CD4-positive, alpha-beta T cell treated with Interferon alpha-2 for 1 hour (primary cell): ENCODE measurements at regions not wholly inside any gene's neighbourhood (a gene's known extent, or its start where the extent isn't known, plus 50 kb on each side); places are given as distances from the start of the nearest gene placed in this dataset.
"Not testable (repeated sequence)": the region's sequence is repeated elsewhere in the genome, so short reads cannot be mapped to it uniquely, and the experiment has no call there.

Experiments used
- DNase-seq, 2 donors: peaks; one replicate each; pipeline ENCODE4 v3.0.0-alpha.2; 2020 to 2022

DNA sequence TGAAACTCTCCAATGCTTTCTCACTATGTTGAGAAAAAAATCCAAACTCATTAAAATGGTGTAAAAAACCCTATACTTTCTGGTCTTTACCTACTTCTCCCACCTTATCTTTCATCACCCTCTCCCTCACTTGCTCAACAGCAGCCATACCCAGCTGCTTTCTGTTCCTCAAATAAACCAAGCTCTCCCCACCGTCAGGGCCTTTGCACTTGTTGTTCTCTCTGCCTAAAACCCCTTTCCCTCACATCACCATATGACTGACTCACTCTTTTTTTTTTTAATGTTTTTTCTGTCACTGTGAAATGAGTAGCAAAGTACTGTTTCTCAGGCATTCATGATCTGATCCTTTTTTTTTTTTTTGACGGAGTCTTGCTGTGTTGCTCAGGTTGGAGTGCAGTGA is 122.3 kb upstream of the TMEM164 start:
- DNase-seq, result peak in 1 of 2 donors; percentile 39

GRCh38 chrX:109886122-109886761 is 116.7 kb upstream of the TMEM164 start:
- peak; percentile 14 to 25 for DNase-seq

- DNase-seq, result peak in 1 of 2 donors; percentile 33
Measured at GRCh38 chrX:109889289-109890006, 113.5 kb upstream of the TMEM164 start.

- DNase-seq, result no peak
Measured at GRCh38 chrX:109890300-109890699, 112.6 kb upstream of the TMEM164 start.

DNA sequence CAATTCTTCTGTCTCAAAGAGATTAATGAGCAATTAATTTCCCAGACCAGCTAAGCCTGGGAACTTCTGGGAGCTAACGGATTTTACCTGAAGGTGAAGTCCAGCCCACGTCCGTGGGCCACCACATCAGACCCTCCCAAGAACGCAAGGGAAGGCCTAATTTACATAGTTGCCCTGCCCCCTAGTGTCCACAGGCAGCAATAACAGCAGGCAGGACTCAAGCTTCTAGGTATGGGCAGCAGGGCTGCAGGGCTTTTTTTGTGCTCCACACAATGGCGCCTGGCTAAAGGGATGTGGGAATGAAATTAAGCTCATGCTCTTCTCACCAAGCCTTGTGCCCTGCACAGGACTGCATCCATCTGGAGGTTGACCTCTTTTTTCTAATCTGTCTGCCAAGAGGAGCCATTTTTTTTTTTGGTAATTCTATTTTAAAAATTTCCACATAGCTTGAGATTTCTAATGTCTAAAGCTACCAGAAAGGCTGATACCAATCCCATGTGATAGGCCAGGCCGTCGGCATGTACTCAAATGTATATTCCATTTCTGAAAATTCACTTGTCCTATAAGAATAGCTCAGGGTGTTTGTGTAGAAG is 111.9 kb upstream of the TMEM164 start:
- peak; percentile 45 to 47 for DNase-seq

GRCh38 chrX:109896024-109896423 is 106.9 kb upstream of the TMEM164 start:
- DNase-seq, result not testable (repeated sequence)

DNA sequence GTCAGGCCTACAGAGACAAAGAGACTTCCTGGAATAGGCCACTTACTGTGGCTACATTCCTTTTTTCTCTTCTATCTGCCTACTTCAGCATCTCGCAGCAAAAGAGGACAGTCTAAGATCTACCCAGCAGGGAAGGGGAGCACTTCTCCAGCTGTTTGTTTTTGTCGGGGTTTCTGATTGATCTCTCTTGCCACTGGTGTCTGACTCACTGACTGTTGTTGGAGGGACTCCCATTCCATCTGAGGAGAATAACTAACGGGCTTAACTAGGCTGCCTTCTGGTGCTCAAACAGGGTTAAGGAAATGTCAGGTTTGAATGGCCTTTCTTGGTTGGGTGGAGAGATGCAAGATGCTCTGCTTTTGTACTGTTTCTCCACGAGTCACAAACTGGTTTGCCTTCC is 100.2 kb upstream of the TMEM164 start:
- no peak for DNase-seq

- DNase-seq, result no peak
Measured at GRCh38 chrX:109911046-109911445, 91.9 kb upstream of the TMEM164 start.

DNA sequence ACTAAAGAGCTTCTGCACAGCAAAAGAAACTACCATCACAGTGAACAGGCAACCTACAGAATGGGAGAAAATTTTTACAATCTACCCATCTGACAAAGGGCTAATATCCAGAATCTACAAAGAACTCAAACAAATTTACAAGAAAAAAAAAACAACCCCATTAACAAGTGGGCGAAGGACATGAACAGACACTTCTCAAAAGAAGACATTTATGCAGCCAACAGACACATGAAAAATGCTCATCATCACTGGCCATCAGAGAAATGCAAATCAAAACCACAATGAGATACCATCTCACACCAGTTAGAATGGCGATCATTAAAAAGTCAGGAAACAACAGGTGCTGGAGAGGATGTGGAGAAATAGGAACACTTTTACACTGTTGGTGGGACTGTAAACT is 89.9 kb upstream of the TMEM164 start:
- DNase-seq, result not testable (repeated sequence)

DNA sequence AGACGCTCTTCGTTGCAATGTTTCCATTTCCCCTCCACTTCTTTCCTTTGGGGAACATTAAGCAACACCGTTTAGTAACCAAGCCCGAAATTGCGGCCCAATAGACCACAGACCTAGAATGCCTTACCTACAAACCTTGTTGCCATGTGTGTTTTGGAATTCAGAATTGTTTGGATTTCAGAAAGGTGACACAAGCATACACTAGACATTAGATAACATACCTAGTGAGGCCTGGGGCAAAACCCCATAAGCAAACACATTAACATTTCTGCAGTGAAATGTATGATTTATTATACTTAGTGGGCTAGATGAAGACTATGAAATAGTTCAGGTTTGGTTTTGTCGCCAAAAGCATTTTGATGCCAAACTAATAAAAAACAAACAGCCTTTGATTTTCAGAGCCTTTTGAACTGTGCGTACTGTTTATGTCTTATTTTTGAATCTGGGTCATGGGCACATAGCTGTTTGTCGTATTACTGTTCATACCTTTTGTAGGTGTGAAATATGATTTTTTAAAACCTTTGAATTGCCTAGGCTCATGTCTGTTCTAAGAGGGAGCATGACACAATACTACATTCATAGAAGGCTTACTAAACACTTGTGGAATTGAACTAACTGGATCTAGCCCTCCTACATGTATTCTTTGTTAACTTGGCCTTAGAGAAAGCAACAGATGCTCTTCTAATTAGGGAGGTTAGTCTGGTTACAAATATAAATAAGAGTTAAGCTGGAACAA is 88.6 kb upstream of the TMEM164 start:
- no peak for DNase-seq

DNA sequence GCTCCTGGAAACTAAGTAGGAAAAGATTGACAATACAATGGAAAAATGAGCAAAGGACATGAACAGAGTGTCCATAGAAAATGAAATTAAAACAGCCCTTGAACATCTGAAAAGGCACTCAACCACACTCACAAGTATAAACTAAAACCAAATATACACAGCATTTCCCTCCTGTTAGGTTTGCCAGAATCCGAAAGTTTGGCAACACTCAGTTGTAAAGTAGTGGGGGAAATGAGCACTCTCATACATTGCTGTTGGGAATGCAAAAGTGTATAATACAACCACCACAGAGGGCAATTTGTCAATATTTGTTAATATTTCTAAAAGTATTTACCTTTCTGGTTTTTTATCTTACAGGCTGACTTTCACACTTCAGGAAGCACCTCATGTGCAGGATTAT is 84.2 kb upstream of the TMEM164 start:
- no peak for DNase-seq

GRCh38 chrX:109920325-109920724 is 82.6 kb upstream of the TMEM164 start:
- no peak for DNase-seq

DNA sequence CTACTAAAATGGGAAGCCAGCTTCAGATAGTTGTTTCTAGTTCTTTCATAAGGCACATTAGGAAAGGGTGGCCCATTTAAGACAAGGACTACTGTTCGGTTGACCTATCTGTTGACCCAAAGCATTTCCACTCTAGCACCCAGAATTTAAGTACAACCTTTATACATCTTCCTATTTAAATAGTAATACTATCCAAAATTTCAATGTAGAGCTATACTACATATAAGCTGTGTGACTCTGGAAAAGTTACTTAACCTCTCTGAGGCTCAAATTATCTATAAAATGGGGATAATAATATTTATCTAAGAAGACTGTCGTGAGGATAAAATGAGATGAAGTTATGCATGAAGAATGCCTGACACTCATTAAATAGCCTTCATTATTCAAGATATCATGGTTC is 82.0 kb upstream of the TMEM164 start:
- DNase-seq, result no peak

GRCh38 chrX:109922190-109922589 is 80.7 kb upstream of the TMEM164 start:
- DNase-seq, result no peak

DNA sequence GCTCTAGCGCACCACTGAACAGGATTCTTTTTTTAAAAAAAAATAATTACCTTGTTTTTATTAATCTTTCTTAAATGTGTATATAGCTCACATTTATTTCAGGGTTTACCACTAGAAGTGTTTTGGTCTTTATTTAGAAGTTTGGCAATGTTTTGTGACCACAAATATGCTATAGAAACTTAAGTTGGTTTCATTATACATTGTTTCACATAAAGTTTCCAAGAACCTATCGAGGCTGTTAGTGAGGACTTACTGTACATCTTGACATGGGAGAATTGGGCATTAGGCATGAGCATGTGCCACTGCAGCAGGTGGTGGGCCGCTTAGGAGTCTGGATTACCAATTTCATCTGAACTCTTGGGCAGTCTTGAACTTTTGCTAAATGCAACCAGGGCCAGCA is 77.9 kb upstream of the TMEM164 start:
- DNase-seq, result not testable (repeated sequence)

DNA sequence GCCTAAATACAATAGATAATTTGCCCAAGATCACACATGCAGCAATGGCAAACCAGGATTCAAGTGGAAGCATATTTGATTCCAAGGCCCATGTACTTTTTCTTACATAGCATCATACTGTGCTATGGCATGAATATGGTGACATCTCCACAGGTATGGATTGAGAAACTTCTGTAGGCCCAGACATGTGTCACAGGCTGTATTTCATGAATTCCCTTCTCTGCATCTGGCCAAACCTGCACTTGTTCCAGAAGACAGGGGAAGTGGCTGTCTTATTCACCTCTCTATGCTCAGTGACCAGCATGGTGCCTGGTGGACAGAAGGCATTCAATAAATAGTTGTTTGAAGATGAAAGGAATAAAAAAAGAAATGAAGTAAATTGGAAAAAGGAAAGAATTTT is 77.3 kb upstream of the TMEM164 start:
- no peak for DNase-seq

DNA sequence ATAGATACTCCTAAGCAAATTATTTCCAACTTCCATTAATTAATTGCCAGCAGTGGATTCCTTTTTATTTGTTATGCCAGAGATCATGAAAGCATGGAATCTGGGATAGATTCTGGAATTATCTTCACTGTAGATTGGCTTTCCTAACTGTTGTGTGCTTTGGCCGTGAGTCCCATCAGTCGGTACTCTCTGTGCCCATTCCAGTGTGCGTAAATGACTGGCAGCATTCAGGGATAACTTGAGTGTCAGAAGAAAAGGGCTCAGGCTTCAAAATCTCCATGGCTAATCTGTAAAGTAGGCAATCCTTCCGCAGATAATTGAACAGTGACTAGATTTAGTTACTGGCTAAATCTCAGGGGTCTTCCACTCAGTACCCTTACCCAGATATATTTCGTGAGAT is 76.8 kb upstream of the TMEM164 start:
- no peak for DNase-seq

GRCh38 chrX:109926743-109927662 is 75.9 kb upstream of the TMEM164 start:
- DNase-seq, result no peak

GRCh38 chrX:109927663-109928273 is 75.1 kb upstream of the TMEM164 start:
- no peak for DNase-seq

DNA sequence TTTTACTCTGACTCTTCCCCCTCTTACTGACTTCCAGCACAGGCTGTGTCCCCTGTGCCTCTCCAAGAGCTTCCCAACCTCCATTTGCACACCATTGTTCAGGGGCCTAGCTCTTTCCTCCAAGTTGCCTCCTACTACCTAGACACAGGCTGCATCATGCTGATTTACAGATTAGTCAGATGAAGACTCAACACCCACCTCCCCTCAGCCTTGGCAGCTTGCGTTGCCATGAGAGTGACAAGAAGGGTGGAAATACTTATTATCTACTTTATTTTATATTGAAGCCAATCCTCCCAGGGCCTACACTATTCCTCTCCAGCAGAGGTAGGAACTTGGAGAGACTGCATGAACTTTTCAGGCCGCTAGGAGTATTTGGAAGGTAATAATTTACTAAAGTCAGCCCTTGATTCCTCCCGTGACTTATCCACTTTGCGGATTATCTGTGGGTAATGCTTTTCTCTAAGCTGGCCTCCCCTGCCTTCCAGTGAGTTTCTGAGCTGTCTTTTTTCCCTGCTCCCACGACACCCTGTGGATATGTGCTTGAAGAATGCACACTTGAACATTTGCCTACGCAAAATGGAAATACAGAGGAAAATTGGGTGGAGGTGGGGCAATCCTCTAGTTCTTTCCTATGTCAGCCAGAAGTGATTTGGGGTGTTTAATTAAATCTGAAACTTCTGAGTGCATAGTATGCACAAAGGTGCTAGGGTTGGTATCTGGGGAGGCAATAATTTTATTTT is 74.1 kb upstream of the TMEM164 start:
- DNase-seq, result no peak

GRCh38 chrX:109931677-109932076 is 71.2 kb upstream of the TMEM164 start:
- no peak for DNase-seq
